ENCODE measurements at regions not wholly inside any gene's neighbourhood (a gene's known extent, or its start where the extent isn't known, plus 50 kb on each side); places are given as distances from the start of the nearest gene placed in this dataset.

GRCh38 chr7:106812027-106812643 is 52.9 kb upstream of the PIK3CG start:
- DNase-seq, result no peak

- no peak for DNase-seq
Observed at GRCh38 chr7:106813705-106814305, 51.3 kb upstream of the PIK3CG start.

- no peak for DNase-seq
Observed at GRCh38 chr7:106814887-106815286, 50.2 kb upstream of the PIK3CG start.
